H1 (cell line): ENCODE measurements at regions not wholly inside any gene's neighbourhood (a gene's known extent, or its start where the extent isn't known, plus 50 kb on each side); places are given as distances from the start of the nearest gene placed in this dataset.

Experiments
- CHD1 ChIP-seq: IDR thresholded peaks from 2 replicates; pipeline ENCODE4 v1.6.1; 2012; ENCODE audit warnings: low read depth, low read length, improper control_type of control experiment
- EZH2 ChIP-seq: fragments of 200-600 bp; sonication (generic); IDR thresholded peaks from 2 replicates; pipeline ENCODE4 v1.7.1; 2012; ENCODE audit warnings: low read depth, mild to moderate bottlenecking, moderate library complexity, low read length, inconsistent platforms; ENCODE audit not compliant: severe bottlenecking
- TAF1 ChIP-seq: IDR thresholded peaks from 2 replicates; pipeline ENCODE4 v1.6.1; 2011; ENCODE audit warnings: mild to moderate bottlenecking, low read depth, low read length
- TAF7 ChIP-seq: optimal IDR thresholded peaks from 2 replicates; pipeline ENCODE3; 2011; ENCODE audit warnings: low read depth, mild to moderate bottlenecking, inconsistent platforms, low read length, moderate library complexity, borderline replicate concordance

- TF ChIP-seq TAF1, result no peak
- no peak for TF ChIP-seq EZH2
- no peak for TF ChIP-seq TAF7
- no peak for TF ChIP-seq CHD1
Measured at GRCh38 chr6:21367148-21367547, 226.4 kb upstream of the SOX4 start (continued).
